Neural cell (in vitro differentiated cells): ENCODE measurements at regions not wholly inside any gene's neighbourhood (a gene's known extent, or its start where the extent isn't known, plus 50 kb on each side); places are given as distances from the start of the nearest gene placed in this dataset.

Experiments used
- H2AFZ ChIP-seq: fragments of 200-600, 300-800 bp; sonication (generic), shearing (Covaris generic); 2 replicates; pipeline ENCODE4 v1.6.0; 2014; ENCODE audit warnings: low read depth, mild to moderate bottlenecking, antibody characterized with exemption, low read length, moderate library complexity
- H3F3A ChIP-seq: fragments of 200-600 bp; shearing (Covaris generic); 2 replicates; pipeline ENCODE4 v1.6.1; 2016; ENCODE audit warnings: mild to moderate bottlenecking, moderate library complexity, mixed read lengths, antibody characterized with exemption, low read length; ENCODE audit not compliant: insufficient read depth, poor library complexity, severe bottlenecking
- H3K27ac ChIP-seq: fragments of 200-600, 300-800 bp; sonication (generic), shearing (Covaris generic); 2 replicates; pipeline ENCODE4 v1.5.1; 2014; ENCODE audit warnings: mild to moderate bottlenecking, low read length, moderate library complexity
- H3K27me3 ChIP-seq: fragments of 300-800, 200-600 bp; sonication (generic), shearing (Covaris generic); 2 replicates; pipeline ENCODE4 v1.6.0; 2014; ENCODE audit warnings: mild to moderate bottlenecking, low read depth, low read length, moderate library complexity; ENCODE audit not compliant: insufficient read depth
- H3K36me3 ChIP-seq: fragments of 300-800, 200-600 bp; sonication (generic), shearing (Covaris generic); 2 replicates; pipeline ENCODE4 v1.5.1; 2014; ENCODE audit warnings: mild to moderate bottlenecking, antibody characterized with exemption, low read length, moderate library complexity; ENCODE audit not compliant: insufficient read depth
- H3K4me2 ChIP-seq: fragments of 300-800, 200-600 bp; sonication (generic), shearing (Covaris generic); 2 replicates; pipeline ENCODE4 v1.6.0; 2014; ENCODE audit warnings: mild to moderate bottlenecking, low read length
- H3K4me3 ChIP-seq: fragments of 300-800, 200-600 bp; sonication (generic), shearing (Covaris generic); 2 replicates; pipeline ENCODE4 v1.5.1; 2014; ENCODE audit warnings: mild to moderate bottlenecking, low read length, moderate library complexity
- H3K79me2 ChIP-seq: fragments of 200-600 bp; shearing (Covaris generic); replicated peaks from 2 replicates; pipeline ENCODE4 v1.6.0; 2014; ENCODE audit warnings: mild to moderate bottlenecking, low read length, moderate library complexity; ENCODE audit not compliant: insufficient read depth
- H3K9ac ChIP-seq: fragments of 300-800, 200-600 bp; sonication (generic), shearing (Covaris generic); 2 replicates; pipeline ENCODE4 v1.6.1; 2016; ENCODE audit warnings: mild to moderate bottlenecking, low read length, mixed read lengths
- H3K9me2 ChIP-seq: fragments of 200-600 bp; shearing (Covaris generic); 2 replicates; pipeline ENCODE4 v1.6.1; 2016; ENCODE audit warnings: mild to moderate bottlenecking, low read length, mixed read lengths; ENCODE audit not compliant: insufficient read depth
- H3K9me3 ChIP-seq: fragments of 200-600, 300-800 bp; sonication (generic), shearing (Covaris generic); 2 replicates; pipeline ENCODE4 v1.6.1; 2016; ENCODE audit warnings: mild to moderate bottlenecking, mixed run types, low read length, moderate library complexity, mixed read lengths
- H4K20me1 ChIP-seq: fragments of 200-600 bp; shearing (Covaris generic); 2 replicates; pipeline ENCODE4 v1.6.1; 2016; ENCODE audit warnings: mild to moderate bottlenecking, mixed run types; ENCODE audit not compliant: insufficient read depth
- CTCF ChIP-seq: fragments of 450-650 bp; IDR thresholded peaks from 2 replicates; pipeline ENCODE4 v1.5.1; 2014; ENCODE audit warnings: antibody characterized with exemption, mild to moderate bottlenecking, moderate library complexity; ENCODE audit not compliant: poor library complexity, severe bottlenecking
- EP300 ChIP-seq: fragments of 450-650 bp; conservative IDR thresholded peaks from 2 replicates; pipeline ENCODE4 v1.6.1; 2014; ENCODE audit warnings: antibody characterized with exemption, mild to moderate bottlenecking, moderate library complexity; ENCODE audit not compliant: poor library complexity, severe bottlenecking
- EZH2 ChIP-seq: fragments of 200-600, 300-800 bp; shearing (Covaris generic), sonication (generic); IDR thresholded peaks from 2 replicates; pipeline ENCODE4 v1.6.1; 2014; ENCODE audit warnings: antibody characterized with exemption, low read length, borderline replicate concordance, mild to moderate bottlenecking; ENCODE audit not compliant: insufficient read depth, poor library complexity, severe bottlenecking
- MXI1 ChIP-seq: fragments of 450-650 bp; conservative IDR thresholded peaks from 2 replicates; pipeline ENCODE4 v1.6.1; 2014; ENCODE audit warnings: antibody characterized with exemption, mild to moderate bottlenecking; ENCODE audit not compliant: poor library complexity, severe bottlenecking
- POLR2AphosphoS5 ChIP-seq: IDR thresholded peaks from 2 replicates; pipeline ENCODE4 v1.6.1; 2012
- RAD21 ChIP-seq: fragments of 450-650 bp; conservative IDR thresholded peaks from 2 replicates; pipeline ENCODE4 v1.6.1; 2014; ENCODE audit warnings: antibody characterized with exemption, mild to moderate bottlenecking, moderate library complexity
- REST ChIP-seq: IDR thresholded peaks from 2 replicates; pipeline ENCODE4 v1.6.1; 2012; ENCODE audit warnings: borderline replicate concordance
- SMC3 ChIP-seq: fragments of 450-650 bp; conservative IDR thresholded peaks from 2 replicates; pipeline ENCODE4 v1.6.1; 2014; ENCODE audit warnings: antibody characterized with exemption, mild to moderate bottlenecking, moderate library complexity; ENCODE audit not compliant: poor library complexity
- TAF1 ChIP-seq: IDR thresholded peaks from 2 replicates; pipeline ENCODE4 v1.6.1; 2012; ENCODE audit warnings: low read depth

- Histone ChIP-seq H3F3A (no peaks in the 10 kb centered on the region), H4K20me1 (no peaks in the 10 kb centered on the region), H3K36me3 (no peaks in the 10 kb centered on the region), H3K9ac (no peak overlapping the region), H3K9me2 (no peaks in the 10 kb centered on the region), H3K79me2 (no peaks in the 10 kb centered on the region), H3K4me3 (no peak overlapping the region), H3K27ac (no peak overlapping the region), H2AFZ (no peak overlapping the region), H3K9me3 (no peaks in the 10 kb centered on the region), H3K27me3 (no peaks in the 10 kb centered on the region), H3K4me2 (no peak overlapping the region)
- TF ChIP-seq RAD21 (no peak), SMC3 (no peak), CTCF (no peak), EZH2 (no peak), EP300 (no peak), POLR2AphosphoS5 (no peak), TAF1 (no peak), MXI1 (no peak), REST (no peak)
Observed at GRCh38 chr7:24508316-24508715, 64.9 kb upstream of the PALS2 start.

- no peaks in the 10 kb centered on the region for H3K79me2 ChIP-seq
- H3K4me2 ChIP-seq, result no peak overlapping the region
- H3K36me3 ChIP-seq, result no peaks in the 10 kb centered on the region
- TF ChIP-seq POLR2AphosphoS5, result no peak
- no peak for TF ChIP-seq EP300
- TF ChIP-seq REST, result no peak
- TF ChIP-seq EZH2, result no peak
- no peaks in the 10 kb centered on the region for H3F3A ChIP-seq
- no peaks in the 10 kb centered on the region for H3K9me2 ChIP-seq
- H4K20me1 ChIP-seq, result no peaks in the 10 kb centered on the region
- H3K4me3 ChIP-seq, result no peak overlapping the region
- H3K27me3 ChIP-seq, result no peaks in the 10 kb centered on the region
- H2AFZ ChIP-seq, result no peak overlapping the region
- no peak overlapping the region for H3K27ac ChIP-seq
- no peaks in the 10 kb centered on the region for H3K9me3 ChIP-seq
- no peak overlapping the region for H3K9ac ChIP-seq
Observed at GRCh38 chr7:24510759-24511158, 62.5 kb upstream of the PALS2 start.
